Calu3 (cell line): ENCODE measurements at regions not wholly inside any gene's neighbourhood (a gene's known extent, or its start where the extent isn't known, plus 50 kb on each side); places are given as distances from the start of the nearest gene placed in this dataset.

Experiments used
- BruUV-seq: library from RNA; stranded (reverse); fragments of 400-500 nt; replicated peaks from 2 replicates; lab custom pipeline; 2021; lab: Mats Ljungman, UMichigan
- CTCF ChIA-PET: fragments of 300-600 bp; sonication (Branson Sonifier 250); formaldehyde crosslinking; loops from one replicate; lab custom pipeline; 2022; ENCODE audit warnings: antibody characterized with exemption; lab: Charles Lee
- DNase-seq: peaks from one replicate; pipeline ENCODE4 v3.0.0; 2022
- H3K27ac Mint-ChIP-seq: one replicate; pipeline ENCODE4 v1.8.0; 2022; ENCODE audit warnings: mixed read lengths; ENCODE audit not compliant: unreplicated experiment
- H3K27me3 Mint-ChIP-seq: one replicate; pipeline ENCODE4 v1.8.0; 2022; ENCODE audit warnings: mixed read lengths; ENCODE audit not compliant: unreplicated experiment
- H3K36me3 Mint-ChIP-seq: one replicate; pipeline ENCODE4 v1.8.0; 2022; ENCODE audit warnings: mild to moderate bottlenecking, moderate library complexity, mixed read lengths; ENCODE audit not compliant: insufficient read depth, unreplicated experiment
- H3K4me1 Mint-ChIP-seq: one replicate; pipeline ENCODE4 v1.8.0; 2022; ENCODE audit warnings: mild to moderate bottlenecking, low read depth, mixed read lengths; ENCODE audit not compliant: unreplicated experiment
- H3K4me3 Mint-ChIP-seq: one replicate; pipeline ENCODE4 v1.8.0; 2022; ENCODE audit warnings: mild to moderate bottlenecking, low read depth, moderate library complexity, mixed read lengths; ENCODE audit not compliant: unreplicated experiment
- H3K9me3 Mint-ChIP-seq: one replicate; pipeline ENCODE4 v1.8.0; 2022; ENCODE audit warnings: low read depth, mixed read lengths; ENCODE audit not compliant: unreplicated experiment
- CTCF ChIP-seq: fragments of 200-600 bp; IDR thresholded peaks from one replicate; pipeline ENCODE4 v1.8.0; 2022; ENCODE audit warnings: antibody characterized with exemption; ENCODE audit not compliant: unreplicated experiment
- intact Hi-C: fragments of 100-400 bp; cut with micrococcal nuclease; formaldehyde crosslinking; loops from one replicate; pipeline ENCODE4 v1.10.0; 2022; ENCODE audit not compliant: unreplicated experiment

- DNase-seq = no peak
- no peaks in the 10 kb centered on the region for H3K4me1 Mint-ChIP-seq
- no peak for TF ChIP-seq CTCF
- intact Hi-C loops = no loop called here
- H3K27ac Mint-ChIP-seq = no peak overlapping the region
- H3K36me3 Mint-ChIP-seq = no peaks in the 10 kb centered on the region
- BruUV-seq = no TSS peak
- H3K9me3 Mint-ChIP-seq = no peaks in the 10 kb centered on the region
- no peak overlapping the region for H3K4me3 Mint-ChIP-seq
- H3K27me3 Mint-ChIP-seq = no peaks in the 10 kb centered on the region
- CTCF ChIA-PET = interaction anchor here (0.6 kb wide), 1 partner anchor 442 kb away, joined by 10 read pairs; no protein-coding TSS in a partner anchor
Measured at GRCh38 chr6:113482771-113483170, 374.4 kb upstream of the MARCKS start.

- TF ChIP-seq CTCF = no peak
- no TSS peak for BruUV-seq
- Mint-ChIP-seq H3K9me3 (no peaks in the 10 kb centered on the region), H3K36me3 (no peaks in the 10 kb centered on the region), H3K4me3 (no peak overlapping the region), H3K4me1 (no peaks in the 10 kb centered on the region), H3K27ac (no peak overlapping the region), H3K27me3 (no peaks in the 10 kb centered on the region)
- CTCF ChIA-PET = no interaction called here
- DNase-seq = no peak
- intact Hi-C loops = no loop called here
Measured at GRCh38 chr6:113486199-113486598, 370.9 kb upstream of the MARCKS start.

- H3K36me3 Mint-ChIP-seq = no peaks in the 10 kb centered on the region
- H3K27ac Mint-ChIP-seq = no peak overlapping the region
- BruUV-seq = no TSS peak
- H3K4me1 Mint-ChIP-seq = no peaks in the 10 kb centered on the region
- H3K4me3 Mint-ChIP-seq = no peak overlapping the region
- CTCF ChIA-PET = interaction anchor here (1.2 kb wide), 1 partner anchor 371 kb away, joined by 3 read pairs; no protein-coding TSS in a partner anchor
- no peak for DNase-seq
- no peak for TF ChIP-seq CTCF
- no peaks in the 10 kb centered on the region for H3K9me3 Mint-ChIP-seq
- no peaks in the 10 kb centered on the region for H3K27me3 Mint-ChIP-seq
- intact Hi-C loops = no loop called here
Measured at GRCh38 chr6:113487489-113488058, 369.6 kb upstream of the MARCKS start.

GRCh38 chr6:113488061-113488460 is 369.1 kb upstream of the MARCKS start:
- Mint-ChIP-seq H3K27ac (no peak overlapping the region), H3K4me1 (no peaks in the 10 kb centered on the region), H3K36me3 (no peaks in the 10 kb centered on the region), H3K9me3 (no peaks in the 10 kb centered on the region), H3K27me3 (no peaks in the 10 kb centered on the region), H3K4me3 (no peak overlapping the region)
- no TSS peak for BruUV-seq
- no peak for TF ChIP-seq CTCF
- no peak for DNase-seq
- CTCF ChIA-PET = interaction anchor here (1.2 kb wide), 1 partner anchor 371 kb away, joined by 3 read pairs; no protein-coding TSS in a partner anchor
- intact Hi-C loops = no loop called here
